ENCODE measurements at regions not wholly inside any gene's neighbourhood (a gene's known extent, or its start where the extent isn't known, plus 50 kb on each side); places are given as distances from the start of the nearest gene placed in this dataset.
"Not testable (repeated sequence)": the region's sequence is repeated elsewhere in the genome, so short reads cannot be mapped to it uniquely, and the experiment has no call there.

DNA sequence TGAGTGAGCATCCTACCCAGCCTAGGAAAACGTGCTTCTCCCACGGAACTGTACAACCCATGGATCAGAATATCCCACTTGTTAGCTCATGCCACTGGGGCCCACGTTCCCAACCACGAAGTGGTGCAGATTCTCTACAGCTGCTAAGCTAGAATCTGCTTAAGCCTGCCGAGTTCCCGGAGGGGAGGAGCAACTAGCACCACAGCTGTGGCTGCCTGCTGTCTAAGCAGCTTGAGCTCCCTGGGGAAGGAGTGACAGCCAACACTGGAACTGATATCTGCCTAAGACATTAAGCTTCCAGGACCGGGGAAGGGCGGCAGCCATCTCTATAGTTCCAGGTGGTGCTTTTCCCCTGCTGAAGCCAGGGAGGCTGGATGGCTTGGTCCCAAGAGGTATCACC, 334.7 kb upstream of the CHRM2 start:
- no peak for DNase-seq (ENCODE audit: low spot score)

DNA sequence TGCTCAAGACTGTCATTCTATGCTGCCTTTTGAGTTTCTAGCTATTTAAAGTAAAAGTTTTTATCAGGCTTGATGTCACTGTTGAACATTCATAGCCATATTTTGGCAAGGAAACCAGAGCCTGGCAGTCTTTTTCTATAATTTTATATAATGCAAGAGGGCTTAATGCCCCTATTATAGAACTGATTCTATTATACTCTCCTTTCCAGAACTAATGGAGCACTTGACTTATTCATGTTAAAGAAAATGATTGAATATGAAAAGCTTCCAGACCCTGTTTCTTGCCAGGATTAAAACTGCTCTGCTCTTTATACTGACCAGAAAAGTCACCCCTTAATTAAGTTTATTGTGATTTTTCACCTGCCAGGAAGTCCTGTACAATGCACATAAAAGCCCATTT, 337.6 kb upstream of the CHRM2 start:
- DNase-seq (ENCODE audit: low spot score) = no peak

DNA sequence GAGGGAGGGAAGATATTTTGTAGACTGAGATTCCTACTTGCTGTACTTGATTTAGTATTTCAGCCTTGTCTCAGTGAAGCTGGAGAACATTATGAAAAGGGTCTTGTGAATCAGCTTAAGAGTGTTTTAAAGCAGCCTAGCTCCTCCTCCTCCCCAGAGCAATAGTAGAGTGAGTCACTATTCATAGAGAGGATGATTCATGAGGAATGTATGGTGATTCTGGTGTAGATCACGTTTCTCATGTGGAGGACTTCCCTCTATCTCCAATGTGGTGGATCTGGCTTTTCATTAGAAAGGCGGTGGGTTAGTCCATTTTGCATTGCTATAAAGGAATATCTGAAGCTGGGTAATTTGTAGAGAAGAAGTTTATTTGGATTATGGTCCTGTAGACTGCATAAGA, 340.1 kb upstream of the CHRM2 start:
- no peak for DNase-seq (ENCODE audit: low spot score)

DNA sequence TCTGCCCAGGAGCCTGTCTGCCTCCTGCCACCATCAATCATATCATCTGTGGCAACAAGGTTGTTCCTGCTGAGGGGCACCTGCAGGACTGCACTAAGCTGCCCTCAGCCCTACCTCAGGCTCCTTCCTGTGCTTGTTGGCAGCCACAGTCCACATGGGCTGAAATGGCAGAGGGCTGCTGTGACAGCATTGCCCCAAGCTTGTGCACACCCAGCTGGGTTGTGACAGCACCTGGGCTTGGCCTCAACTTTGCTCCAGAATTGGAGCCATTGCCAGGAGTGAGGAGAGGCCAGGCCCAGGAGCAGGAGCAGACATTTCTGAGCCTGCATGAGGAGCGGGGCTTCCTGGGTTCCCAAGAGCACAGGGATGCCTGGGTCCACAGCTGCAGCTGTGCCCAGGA, 340.9 kb upstream of the CHRM2 start:
- no peak for DNase-seq (ENCODE audit: low spot score)

DNA sequence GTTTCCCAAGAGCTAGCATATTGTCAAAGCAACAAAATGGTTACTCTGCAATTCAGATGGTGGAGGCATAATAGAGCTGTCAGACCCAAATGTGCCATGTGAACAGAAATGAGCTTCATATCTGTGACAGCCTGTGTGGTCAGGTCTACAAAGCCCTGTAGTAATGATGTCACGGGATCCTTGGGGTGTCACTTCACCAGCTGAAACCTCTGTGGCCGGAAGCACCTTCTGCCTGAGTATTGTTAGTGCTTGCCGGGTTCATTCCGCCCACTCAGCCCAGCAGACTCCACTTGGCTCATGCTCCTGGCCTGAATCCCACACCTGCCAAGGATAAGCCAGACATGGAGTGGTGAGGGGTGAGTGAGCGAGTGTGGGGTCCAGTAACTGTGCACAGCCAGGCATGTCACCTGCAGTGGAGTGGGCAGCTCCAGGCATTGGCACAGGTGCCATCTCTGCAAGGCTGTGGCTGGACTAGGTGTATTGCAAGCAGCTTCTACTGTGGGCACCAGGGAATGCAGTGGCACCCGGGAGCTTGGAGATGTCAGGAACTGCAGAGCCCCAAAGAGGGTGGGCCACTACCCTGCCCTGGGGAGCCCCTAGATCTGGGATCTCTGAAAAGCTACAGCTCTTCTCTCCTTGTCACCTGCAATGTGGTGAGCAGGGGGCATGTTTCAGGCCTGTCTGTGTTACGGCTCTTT, 341.9 kb upstream of the CHRM2 start:
- no peak for DNase-seq (ENCODE audit: low spot score)

DNA sequence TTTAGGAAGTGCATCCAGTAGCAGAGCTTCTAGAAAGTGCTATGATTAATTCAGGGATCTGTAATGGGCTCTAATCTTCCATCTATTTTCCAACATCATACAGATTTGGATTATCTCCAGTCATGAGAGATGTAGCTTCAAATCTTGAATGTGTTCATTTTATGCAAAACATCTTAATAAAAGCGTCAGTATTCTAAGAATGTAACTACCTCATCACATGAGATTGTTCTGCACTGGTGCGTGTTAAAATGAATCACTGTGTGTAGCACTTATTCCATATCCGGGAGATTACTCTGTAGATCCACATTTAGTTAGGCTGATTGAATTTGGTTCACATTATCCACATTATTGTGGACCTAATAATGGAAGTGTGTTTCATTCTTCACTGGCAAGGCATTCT, 344.9 kb upstream of the CHRM2 start:
- no peak for DNase-seq (ENCODE audit: low spot score)

DNA sequence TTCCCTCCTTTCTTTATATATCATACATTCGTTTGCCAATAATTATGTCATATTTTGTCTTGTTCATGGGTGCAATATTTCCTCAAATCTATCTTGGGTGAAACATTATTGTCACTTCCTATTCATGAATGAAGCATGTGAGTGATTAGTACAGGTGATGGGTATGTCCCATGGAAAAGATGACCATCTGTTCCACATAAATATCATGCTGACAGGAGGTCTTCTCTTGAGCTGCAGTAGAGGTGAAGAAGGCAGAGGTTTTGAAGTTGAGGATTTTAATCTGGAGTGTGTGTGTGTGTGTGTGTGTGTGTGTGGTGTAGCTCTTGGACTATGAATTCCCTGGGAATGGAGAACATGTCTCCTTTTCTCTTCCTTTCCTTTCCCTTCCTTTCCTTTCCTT, 350.5 kb upstream of the CHRM2 start:
- DNase-seq (ENCODE audit: low spot score) = no peak

DNA sequence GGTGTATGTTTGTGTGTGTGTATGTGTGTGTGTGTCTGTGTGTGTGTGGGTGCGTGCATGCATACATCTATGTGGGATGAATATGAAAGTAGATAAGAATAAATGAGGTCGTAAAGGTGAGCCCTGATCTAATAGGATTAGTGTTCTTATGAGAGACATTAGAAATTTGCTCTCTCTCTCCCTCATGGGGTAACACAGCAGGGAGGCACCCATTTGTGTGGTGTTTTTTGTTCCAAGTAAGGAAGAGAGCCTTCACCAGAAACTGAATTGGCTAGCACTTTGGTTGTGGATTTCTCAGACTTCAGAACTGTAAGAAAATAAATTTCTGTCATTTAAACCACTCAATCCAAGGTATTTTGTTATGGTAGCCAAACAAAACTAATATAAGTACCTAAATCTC, 353.7 kb upstream of the CHRM2 start:
- no peak for DNase-seq (ENCODE audit: low spot score)

DNA sequence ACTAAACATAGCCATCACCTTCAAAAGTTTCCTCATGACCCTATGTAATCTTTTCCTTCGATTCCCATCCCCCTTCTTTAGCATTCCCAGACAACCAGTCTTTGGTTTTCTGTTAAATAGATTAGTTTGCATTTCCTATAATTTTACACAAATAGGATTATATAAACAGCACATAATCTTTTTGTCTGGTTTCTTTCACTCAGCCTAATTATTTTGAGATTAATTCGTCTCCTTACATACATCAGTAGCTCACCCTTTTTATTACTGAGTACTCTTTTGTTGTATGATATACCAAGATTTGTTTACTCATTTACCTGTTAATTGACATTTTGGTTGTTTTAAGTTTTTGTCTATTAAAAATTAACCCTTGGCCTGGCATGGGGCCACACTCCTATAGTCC, 354.7 kb upstream of the CHRM2 start:
- no peak for DNase-seq (ENCODE audit: low spot score)

DNA sequence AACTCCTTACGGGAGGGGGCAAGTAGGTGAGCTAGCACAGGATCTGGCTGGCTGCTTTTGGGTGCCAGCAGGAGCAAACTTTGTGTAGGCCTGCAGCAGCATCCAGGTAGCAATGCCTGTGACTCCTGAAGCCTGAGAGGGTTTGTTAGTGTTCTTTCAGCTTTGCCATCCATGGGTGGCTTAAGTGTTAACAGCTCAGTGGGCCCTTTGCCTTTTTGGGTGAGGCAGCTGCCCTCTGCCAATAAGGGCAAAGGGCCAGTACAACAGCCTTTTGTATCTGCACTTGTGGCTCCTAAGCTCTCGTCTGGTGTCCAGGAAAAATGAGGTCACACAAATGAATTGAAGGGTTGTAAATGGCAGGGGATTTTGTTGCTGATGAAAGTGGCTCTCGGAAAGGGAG, 359.0 kb upstream of the CHRM2 start:
- peak; percentile 23 for DNase-seq (ENCODE audit: low spot score)

DNA sequence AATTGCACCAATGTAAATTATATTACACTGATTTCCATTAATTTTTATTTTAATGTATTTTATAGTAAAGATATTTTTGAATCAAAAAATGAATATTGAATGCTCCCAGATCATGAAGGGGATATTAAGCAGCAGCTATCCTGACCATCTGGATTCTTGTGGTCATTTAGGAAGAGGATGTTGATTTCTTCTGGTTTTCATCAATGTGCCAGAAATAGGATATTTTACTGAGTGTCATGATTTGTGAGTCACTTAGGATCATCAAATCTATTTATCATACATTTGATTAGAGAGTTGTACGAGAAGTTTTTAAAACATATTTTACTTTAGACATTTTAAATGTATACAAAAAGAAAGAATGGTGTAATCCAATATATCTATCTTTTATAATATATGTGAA, 366.3 kb upstream of the CHRM2 start:
- DNase-seq (ENCODE audit: low spot score) = no peak

DNA sequence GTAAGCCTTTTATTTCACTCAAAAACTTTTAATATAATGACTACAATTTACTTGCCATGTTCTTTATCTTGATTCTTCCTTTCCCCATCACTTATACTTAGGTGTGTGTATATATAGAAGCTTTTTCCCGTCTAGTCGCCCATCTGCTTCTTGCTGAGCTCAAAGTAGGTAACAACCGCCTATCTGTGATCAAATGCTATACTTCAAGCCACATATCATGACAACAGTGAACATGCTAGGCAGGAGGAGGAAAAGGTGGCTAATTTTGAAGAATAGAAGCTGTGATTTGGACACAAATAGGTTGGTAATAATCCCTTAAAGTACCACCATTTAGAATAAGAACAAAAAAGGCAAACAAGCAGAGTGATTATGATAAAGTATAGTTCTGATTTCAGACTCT, 367.3 kb upstream of the CHRM2 start:
- no peak for DNase-seq (ENCODE audit: low spot score)

DNA sequence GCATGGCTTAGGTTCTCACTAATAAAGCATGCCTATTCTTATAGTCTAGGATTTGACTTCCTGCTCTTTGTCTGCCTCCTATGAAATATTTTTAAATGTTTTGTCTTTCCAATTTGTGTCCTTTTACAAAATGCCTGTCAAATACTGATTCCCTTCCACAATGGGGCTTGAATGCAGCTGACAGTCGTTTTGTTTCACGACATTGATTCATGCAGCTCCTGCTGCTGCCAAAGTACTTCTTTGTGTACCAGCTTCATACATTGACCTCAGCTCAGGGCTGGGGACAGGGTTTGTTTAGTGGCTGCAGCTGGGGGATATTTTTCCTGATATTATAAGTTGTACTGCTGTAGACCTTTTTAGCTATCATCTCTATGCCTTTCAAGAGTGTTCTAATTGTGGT, 371.9 kb upstream of the CHRM2 start:
- DNase-seq (ENCODE audit: low spot score) = peak; percentile 63

DNA sequence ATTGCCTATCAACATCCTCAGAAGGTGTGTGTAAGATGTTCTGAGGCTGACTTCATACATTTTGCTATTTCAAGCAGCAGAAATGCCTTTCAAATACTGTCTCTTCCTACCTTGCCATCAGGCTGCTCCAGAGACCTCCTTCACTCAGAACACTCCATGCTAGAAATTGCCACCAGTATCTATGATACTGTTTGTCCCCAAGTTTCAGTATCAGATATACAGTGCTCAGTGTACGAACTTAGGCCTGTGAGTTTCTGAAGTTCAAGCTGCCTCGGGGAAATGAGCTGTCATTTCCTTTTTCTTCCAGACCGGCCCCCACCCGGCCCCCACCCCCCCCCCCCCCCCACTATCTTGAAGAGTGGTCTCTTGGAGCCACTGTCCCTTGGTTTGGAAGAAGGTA, 373.4 kb upstream of the CHRM2 start:
- DNase-seq (ENCODE audit: low spot score) = no peak

DNA sequence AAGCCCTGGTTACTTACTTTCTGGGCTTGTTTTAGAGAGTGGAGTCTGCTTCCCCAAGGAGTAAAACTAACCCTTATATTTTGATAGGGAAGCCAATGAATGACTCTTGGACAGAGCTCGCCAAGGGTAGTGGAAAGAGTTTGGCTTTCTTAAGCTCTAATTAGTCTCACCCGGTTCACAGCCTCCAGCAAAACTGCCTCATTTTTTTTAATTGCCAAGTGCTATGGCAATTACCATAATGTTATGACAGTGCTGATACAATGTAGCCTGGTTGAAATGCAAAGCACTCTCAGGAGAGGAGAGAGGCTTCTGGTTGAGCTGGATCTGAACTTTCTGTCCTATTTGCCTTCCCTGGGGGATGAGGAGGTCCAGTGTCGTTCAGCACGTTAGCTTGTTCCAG, 376.1 kb upstream of the CHRM2 start:
- DNase-seq (ENCODE audit: low spot score) = no peak

DNA sequence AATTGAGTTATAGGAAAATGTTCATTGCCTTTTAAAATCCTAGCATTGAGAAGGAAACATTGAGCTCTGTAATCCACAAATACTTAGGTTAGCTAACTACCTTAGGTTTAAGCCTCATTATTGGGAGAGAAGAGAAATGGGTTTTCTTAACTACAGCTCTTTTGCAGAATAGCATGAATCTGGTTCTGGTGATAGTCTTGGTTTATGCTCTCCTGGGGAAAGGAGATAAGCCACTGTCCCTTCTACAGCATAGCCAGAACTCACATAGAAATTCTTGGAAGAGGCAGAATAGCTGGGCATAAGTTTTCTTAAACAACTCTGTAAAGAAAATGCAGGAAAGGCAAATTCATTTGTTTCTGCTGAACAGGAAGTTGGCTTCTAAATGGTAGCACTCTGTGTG, 378.6 kb upstream of the CHRM2 start:
- no peak for DNase-seq (ENCODE audit: low spot score)

DNA sequence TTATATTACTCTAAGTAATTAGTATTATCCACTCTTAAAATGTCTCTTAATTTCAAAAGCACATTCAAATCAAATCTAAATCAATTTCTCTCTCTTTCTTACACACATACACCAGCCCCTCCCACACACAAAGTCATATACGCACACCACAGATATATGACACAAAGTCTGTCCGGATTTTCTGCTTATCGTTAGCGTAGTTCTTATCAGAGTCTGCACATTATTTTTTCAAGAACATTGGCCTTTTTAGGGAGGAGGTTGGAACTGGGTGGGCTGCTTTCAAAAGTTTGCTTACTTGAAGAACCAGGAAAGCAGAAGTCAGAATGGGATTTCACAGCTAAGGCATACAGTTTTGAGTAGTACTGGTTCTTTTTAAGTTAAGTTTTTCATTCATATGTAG, 387.6 kb upstream of the CHRM2 start:
- no peak for DNase-seq (ENCODE audit: low spot score)

DNA sequence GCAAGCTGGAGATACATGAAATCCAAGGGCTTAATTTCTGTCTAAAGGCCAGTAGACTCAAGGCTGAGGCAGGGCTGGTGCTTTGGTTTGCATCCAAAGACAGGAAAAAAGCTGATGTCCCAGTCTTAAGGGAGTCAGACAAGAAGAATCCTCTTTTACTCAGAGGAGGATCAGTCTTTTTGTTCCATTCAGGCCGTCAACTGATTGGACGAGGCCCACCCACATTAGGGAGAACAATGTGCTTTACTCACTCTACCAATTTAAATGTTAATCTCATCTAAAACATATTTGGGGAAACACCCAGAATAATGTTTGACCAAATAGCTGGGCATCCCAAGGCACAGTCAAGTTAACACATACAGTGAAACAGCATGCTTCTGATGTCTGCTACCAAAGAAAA, 388.5 kb upstream of the CHRM2 start:
- no peak for DNase-seq (ENCODE audit: low spot score)

DNA sequence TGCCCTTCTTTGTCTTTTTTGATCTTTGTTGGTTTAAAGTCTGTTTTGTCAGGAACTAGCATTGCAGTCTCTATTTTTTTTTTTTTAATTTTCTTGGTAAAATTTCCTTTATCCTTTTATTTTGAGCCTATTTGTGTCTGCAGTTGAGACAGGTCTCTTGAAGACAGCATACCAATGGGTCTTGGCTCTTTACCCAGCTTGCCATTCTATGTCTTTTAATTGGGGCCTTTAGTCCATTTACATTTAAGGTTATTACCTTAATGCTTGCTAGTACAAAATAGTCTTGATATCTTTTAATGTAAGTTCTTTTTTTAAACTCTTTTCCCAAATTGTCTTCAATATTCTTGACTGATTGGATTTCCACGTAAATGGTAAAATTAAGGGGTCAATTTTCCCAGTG, 398.3 kb upstream of the CHRM2 start:
- no peak for DNase-seq (ENCODE audit: low spot score)

DNA sequence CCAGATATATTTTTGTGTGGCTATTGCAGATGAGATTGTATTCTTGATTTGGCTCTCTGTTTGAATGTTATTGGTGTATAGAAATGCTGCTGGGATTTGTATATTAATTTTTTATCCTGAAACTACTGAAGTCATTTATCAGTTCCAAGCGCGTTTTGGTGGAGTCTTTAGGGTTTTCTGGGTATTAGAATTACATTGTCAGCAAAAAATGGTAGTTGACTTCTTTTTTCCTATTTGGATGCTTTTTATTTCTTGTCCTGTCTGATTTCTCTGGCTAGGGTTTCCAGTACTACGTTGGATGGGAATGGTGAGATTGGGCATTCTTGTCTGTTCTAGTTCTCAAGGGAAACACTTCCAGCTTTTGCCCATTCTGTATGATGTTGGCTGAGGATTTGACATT, 415.5 kb upstream of the CHRM2 start:
- DNase-seq (ENCODE audit: low spot score) = no peak

DNA sequence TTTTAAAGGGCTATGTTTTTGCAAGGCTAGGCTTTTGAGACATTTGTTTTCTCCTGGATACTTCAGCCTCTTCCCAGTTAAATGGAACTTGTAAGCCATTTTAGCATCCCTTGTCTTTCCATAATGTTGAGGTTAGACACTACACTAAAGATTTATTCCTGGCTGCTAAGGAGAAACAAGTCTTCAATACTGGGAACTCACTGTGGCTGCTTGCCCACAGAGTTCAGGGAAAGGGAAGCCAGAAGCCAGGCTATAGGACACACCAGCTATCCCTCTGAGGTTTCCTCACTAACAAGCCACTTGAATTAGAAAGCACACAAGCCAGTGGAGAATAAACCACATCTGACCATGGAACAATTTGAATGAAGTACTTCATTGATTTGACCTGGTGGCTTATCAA, 421.7 kb upstream of the CHRM2 start:
- DNase-seq (ENCODE audit: low spot score) = no peak

DNA sequence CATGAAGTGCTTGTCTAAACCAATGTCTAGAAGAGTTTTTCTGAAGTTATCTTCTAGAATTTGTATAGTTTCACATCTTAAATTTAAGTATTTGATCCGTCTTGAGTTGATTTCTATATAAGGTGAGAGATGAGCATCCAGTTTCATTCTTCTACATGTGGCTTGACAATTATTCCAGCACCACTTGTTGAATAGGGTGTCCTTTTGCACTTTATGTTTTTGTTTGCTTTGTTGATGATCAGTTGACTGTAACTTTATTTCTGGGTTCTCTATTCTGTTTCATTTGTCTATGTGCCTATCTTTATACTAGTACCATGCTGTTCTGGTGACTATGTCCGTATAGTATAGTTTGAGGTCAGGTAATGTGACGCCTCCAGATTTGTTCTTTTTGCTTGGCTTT, 426.6 kb upstream of the CHRM2 start:
- no peak for DNase-seq (ENCODE audit: low spot score)

DNA sequence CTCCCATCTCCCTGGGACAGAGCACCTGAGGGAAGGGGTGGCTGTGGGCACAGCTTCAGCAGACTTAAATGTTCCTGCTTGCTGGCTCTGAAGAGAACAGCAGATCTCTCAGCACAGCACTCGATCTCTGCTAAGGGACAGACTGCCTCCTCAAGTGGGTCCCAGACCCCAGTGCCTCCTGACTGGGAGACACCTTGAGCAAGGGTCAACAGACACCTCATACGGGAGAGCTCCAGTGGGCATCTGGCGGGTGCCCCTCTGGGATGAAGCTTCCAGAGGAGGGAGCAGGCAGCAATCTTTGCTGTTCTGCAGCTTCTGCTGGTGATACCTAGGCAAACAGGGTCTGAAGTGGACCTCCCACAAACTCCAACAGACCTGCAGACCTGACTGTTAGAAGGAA, 436.7 kb upstream of the CHRM2 start:
- DNase-seq (ENCODE audit: low spot score) = not testable (repeated sequence)

DNA sequence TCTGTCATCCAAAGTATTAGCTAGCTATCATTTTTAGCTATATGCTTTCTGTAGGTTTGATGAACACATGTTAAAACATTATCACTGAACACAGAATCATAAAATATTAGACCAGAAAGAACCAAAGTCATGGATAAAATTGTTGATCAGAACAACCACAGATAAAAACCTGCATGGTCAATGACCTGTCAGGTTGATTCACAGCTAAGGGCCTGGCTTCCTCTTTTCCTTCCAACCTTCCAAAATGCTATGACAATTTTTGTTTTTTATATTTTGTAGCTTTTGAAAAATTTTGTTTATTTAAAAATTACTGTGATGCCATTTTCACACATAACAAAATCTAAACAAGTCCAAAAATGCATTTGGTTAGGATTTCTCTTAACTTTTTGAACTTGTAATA, 444.4 kb upstream of the CHRM2 start:
- DNase-seq (ENCODE audit: low spot score) = no peak

DNA sequence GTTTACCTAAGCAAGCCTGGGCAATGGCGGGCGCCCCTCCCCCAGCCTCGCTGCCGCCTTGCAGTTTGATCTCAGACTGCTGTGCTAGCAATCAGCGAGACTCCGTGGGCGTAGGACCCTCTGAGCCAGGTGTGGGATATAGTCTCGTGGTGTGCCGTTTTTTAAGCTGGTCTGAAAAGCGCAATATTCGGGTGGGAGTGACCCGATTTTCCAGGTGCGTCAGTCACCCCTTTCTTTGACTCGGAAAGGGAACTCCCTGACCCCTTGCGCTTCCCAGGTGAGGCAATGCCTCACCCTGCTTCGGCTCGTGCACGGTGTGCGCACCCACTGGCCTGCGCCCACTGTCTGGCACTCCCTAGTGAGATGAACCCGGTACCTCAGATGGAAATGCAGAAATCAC, 442.6 kb upstream of the MTPN start:
- not testable (repeated sequence) for DNase-seq (ENCODE audit: low spot score)
